ENCODE measurements at regions not wholly inside any gene's neighbourhood (a gene's known extent, or its start where the extent isn't known, plus 50 kb on each side); places are given as distances from the start of the nearest gene placed in this dataset.

GRCh38 chr9:18404434-18405029, 69.4 kb upstream of the ADAMTSL1 start:
- no peak for FAIRE-seq
- ChIA-PET POLR2A (no interaction called here), CTCF (interaction anchor here (1.0 kb wide), 1 partner anchor 149 kb away, joined by 3 read pairs; no protein-coding TSS in a partner anchor)
- Histone ChIP-seq H3K9me3 (no peaks in the 10 kb centered on the region), H3K4me1 (no peaks in the 10 kb centered on the region), H3K27ac (no peak overlapping the region), H3K4me2 (no peak overlapping the region), H3K4me3 (no peak overlapping the region)
- 38% methylated on average over 3 of the region's 3 CpGs for WGBS (ENCODE audit: missing lambda C conversion rate)
- TF ChIP-seq HOXA7 (CRISPR knock-in tag; IDR thresholded peaks at IDR 0.05) (no peak), SMC3 (IDR thresholded peaks at IDR 0.05) (no peak), EHF (CRISPR knock-in tag; IDR thresholded peaks at IDR 0.05) (no peak), JUNB (IDR thresholded peaks at IDR 0.05) (no peak), RCOR1 (IDR thresholded peaks at IDR 0.05; ENCODE audit: low read depth, low read length) (no peak), HEYL (CRISPR knock-in tag; IDR thresholded peaks at IDR 0.05) (no peak), HOXB5 (CRISPR knock-in tag; IDR thresholded peaks at IDR 0.05) (no peak), JUN (IDR thresholded peaks at IDR 0.05) (no peak), ZNF302 (CRISPR knock-in tag; IDR thresholded peaks at IDR 0.05) (no peak), POLR2AphosphoS2 (conservative IDR thresholded peaks at IDR 0.05; ENCODE audit: low read length) (no peak), NR3C1 (IDR thresholded peaks at IDR 0.05) (no peak), EP300 (IDR thresholded peaks at IDR 0.05) (no peak), E2F6 (IDR thresholded peaks at IDR 0.05; ENCODE audit: borderline replicate concordance, low read depth) (no peak), NPAS2 (CRISPR knock-in tag; IDR thresholded peaks at IDR 0.05; ENCODE audit: borderline replicate concordance) (no peak), CTCF (IDR thresholded peaks at IDR 0.05) (no peak)
- DNase-seq (ENCODE audit: low read depth in 1 of 2, low spot score in 1 of 2): no peak
- no peak for ATAC-seq

DNA sequence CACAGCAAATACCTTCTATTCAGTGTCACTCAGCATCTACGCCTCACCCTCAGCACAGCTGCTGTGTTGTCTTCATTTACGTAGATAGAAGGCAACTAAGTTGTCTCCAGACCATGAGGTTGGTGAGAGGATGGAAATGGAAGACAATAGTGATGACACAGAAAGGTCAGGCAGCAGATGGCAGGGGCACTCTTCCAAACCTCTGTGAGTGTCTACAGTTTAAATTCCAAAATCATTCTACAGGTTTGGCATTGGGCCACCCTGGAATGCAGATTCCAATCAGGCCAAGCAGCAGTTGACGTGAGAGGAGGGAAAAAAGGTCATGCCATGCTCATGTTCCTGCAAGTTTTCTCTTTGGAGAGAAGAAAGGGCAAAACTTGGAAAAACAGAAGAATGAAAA, 68.7 kb upstream of the ADAMTSL1 start:
- CTCF ChIA-PET: no interaction called here
- Histone ChIP-seq H3K9me3 (no peaks in the 10 kb centered on the region), H3K4me2 (no peak overlapping the region), H3K27ac (no peak overlapping the region), H3K4me3 (no peak overlapping the region), H3K4me1 (no peaks in the 10 kb centered on the region)
- ATAC-seq (no peak), DNase-seq (ENCODE audit: low read depth in 1 of 2, low spot score in 1 of 2) (no peak), FAIRE-seq (no peak)
- WGBS (ENCODE audit: missing lambda C conversion rate): 19% methylated on average over 3 of the region's 3 CpGs
- TF ChIP-seq HDAC2 (IDR thresholded peaks at IDR 0.05) (no peak), MYC (IDR thresholded peaks at IDR 0.05; ENCODE audit: borderline replicate concordance, low read length) (no peak), BCL3 (IDR thresholded peaks at IDR 0.05) (no peak), CHD2 (IDR thresholded peaks at IDR 0.05; ENCODE audit: low read length, partially characterized antibody) (no peak), NFE2L2 (conservative IDR thresholded peaks at IDR 0.05; ENCODE audit: low read length) (no peak), CEBPB (IDR thresholded peaks at IDR 0.05) (no peak), SMC3 (IDR thresholded peaks at IDR 0.05) (no peak), TP53 (CRISPR knock-in tag; IDR thresholded peaks at IDR 0.05) (no peak), ZC3H11A (IDR thresholded peaks at IDR 0.05) (no peak), MAZ (IDR thresholded peaks at IDR 0.05; ENCODE audit: borderline replicate concordance, low read depth, low read length) (no peak), HOXA7 (CRISPR knock-in tag; IDR thresholded peaks at IDR 0.05) (no peak), RFX5 (IDR thresholded peaks at IDR 0.05) (no peak), MAFK (IDR thresholded peaks at IDR 0.05; ENCODE audit: partially characterized antibody) (no peak), CHD4 (IDR thresholded peaks at IDR 0.05; ENCODE audit: borderline replicate concordance) (no peak)
- TF ChIP-seq, protein P1, sequence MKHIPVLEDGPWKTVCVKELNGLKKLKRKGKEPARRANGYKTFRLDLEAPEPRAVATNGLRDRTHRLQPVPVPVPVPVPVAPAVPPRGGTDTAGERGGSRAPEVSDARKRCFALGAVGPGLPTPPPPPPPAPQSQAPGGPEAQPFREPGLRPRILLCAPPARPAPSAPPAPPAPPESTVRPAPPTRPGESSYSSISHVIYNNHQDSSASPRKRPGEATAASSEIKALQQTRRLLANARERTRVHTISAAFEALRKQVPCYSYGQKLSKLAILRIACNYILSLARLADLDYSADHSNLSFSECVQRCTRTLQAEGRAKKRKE (CRISPR knock-in tag; IDR thresholded peaks at IDR 0.05; ENCODE audit: low read depth): no peak
- TF ChIP-seq, protein P2, sequence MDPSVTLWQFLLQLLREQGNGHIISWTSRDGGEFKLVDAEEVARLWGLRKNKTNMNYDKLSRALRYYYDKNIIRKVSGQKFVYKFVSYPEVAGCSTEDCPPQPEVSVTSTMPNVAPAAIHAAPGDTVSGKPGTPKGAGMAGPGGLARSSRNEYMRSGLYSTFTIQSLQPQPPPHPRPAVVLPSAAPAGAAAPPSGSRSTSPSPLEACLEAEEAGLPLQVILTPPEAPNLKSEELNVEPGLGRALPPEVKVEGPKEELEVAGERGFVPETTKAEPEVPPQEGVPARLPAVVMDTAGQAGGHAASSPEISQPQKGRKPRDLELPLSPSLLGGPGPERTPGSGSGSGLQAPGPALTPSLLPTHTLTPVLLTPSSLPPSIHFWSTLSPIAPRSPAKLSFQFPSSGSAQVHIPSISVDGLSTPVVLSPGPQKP (IDR thresholded peaks at IDR 0.05; ENCODE audit: low read depth, low read length): no peak
- POLR2A ChIA-PET: no interaction called here

Data from A549 (cell line).